PFSK-1 (cell line): ENCODE measurements at regions not wholly inside any gene's neighbourhood (a gene's known extent, or its start where the extent isn't known, plus 50 kb on each side); places are given as distances from the start of the nearest gene placed in this dataset.

Source experiments
- POLR2AphosphoS5 ChIP-seq: IDR thresholded peaks from 2 replicates; pipeline ENCODE4 v1.6.1; 2012; ENCODE audit warnings: low read depth, mild to moderate bottlenecking, control low read depth, low read length, moderate library complexity
- REST ChIP-seq, 2 experiments: IDR thresholded peaks; 2 replicates each; pipeline versions ENCODE4 v1.6.1 to v1.8.0; 2011 to 2012; ENCODE audit warnings: low read depth in 2 of 2, low read length in 2 of 2, control low read depth in 1 of 2, inconsistent platforms in 1 of 2, mild to moderate bottlenecking in 1 of 2, moderate library complexity in 1 of 2; ENCODE audit not compliant: insufficient read depth in 1 of 2
- SIN3A ChIP-seq: IDR thresholded peaks from 2 replicates; pipeline ENCODE4 v1.6.1; 2012; ENCODE audit warnings: mild to moderate bottlenecking, low read length, moderate library complexity, borderline replicate concordance; ENCODE audit not compliant: insufficient read depth

- no peak for TF ChIP-seq POLR2AphosphoS5
- TF ChIP-seq SIN3A, result no peak
- no peak for TF ChIP-seq REST (IDR thresholded peaks at IDR 0.05; ENCODE audit: insufficient read depth in 1 of 2, low read depth in 2 of 2, low read length in 2 of 2)
Observed at GRCh38 chr2:12442476-12442847, 274.3 kb upstream of the TRIB2 start.
